GM12873 (cell line): ENCODE measurements at regions not wholly inside any gene's neighbourhood (a gene's known extent, or its start where the extent isn't known, plus 50 kb on each side); places are given as distances from the start of the nearest gene placed in this dataset.

Source experiments
- TF ChIP-seq, protein P1 (sequence below): IDR thresholded peaks from 2 replicates; pipeline ENCODE4 v1.5.1; 2012; ENCODE audit warnings: low read depth, mild to moderate bottlenecking, moderate library complexity, low read length, control low read depth; ENCODE audit not compliant: insufficient read depth; ENCODE audit errors: missing control alignments

DNA sequence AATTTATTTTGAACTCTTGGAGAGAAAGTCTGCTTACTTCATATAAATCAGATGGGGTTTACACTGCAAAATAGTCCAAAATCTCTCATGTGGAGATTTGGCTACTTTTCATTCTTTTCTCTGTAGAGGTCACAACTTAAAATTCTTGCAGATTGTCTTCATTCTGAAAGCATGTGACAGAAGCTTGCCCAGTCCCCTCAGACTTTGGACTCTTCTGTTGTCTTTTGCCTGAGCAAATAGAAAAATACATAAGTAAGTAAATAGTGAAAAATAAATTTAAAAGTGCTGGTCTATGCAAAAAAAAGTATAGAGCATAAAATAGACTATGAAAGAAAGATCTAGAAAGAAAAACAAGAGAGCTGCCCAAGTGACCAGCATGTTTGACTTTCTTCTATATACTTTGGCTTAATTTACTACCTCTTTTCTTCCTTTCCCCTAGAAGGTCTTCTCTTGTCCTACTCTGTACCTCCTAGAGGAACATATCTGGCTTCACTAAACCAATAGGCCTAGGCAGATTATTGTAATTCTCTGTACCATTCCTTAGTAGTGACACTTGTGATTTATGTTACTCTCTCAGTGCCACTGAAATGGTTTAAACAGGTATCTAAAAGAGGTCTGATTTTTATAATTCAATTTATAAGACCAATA is 260.9 kb downstream of the TENT5A start:
- TF ChIP-seq, protein P1, sequence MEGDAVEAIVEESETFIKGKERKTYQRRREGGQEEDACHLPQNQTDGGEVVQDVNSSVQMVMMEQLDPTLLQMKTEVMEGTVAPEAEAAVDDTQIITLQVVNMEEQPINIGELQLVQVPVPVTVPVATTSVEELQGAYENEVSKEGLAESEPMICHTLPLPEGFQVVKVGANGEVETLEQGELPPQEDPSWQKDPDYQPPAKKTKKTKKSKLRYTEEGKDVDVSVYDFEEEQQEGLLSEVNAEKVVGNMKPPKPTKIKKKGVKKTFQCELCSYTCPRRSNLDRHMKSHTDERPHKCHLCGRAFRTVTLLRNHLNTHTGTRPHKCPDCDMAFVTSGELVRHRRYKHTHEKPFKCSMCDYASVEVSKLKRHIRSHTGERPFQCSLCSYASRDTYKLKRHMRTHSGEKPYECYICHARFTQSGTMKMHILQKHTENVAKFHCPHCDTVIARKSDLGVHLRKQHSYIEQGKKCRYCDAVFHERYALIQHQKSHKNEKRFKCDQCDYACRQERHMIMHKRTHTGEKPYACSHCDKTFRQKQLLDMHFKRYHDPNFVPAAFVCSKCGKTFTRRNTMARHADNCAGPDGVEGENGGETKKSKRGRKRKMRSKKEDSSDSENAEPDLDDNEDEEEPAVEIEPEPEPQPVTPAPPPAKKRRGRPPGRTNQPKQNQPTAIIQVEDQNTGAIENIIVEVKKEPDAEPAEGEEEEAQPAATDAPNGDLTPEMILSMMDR: no peak

DNA sequence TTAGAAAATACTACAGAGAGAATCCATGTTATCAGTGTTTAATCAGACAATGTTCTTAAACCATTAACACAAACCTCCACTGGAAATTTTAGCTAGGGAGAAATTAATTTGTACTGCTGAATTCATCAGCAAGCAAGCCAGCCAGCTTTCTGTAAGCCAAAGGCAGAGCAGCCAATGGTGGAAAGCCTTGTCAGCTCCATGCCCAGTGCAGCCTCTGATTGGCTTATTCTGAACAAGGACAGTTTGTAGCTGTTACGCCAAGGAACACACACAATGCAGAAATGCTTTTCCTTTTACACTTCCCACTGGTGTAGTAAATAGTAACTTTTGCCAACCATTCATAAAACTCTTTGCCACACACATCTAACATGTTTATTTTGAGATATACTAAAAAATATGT is 265.0 kb downstream of the TENT5A start:
- TF ChIP-seq, protein P1: no peak

DNA sequence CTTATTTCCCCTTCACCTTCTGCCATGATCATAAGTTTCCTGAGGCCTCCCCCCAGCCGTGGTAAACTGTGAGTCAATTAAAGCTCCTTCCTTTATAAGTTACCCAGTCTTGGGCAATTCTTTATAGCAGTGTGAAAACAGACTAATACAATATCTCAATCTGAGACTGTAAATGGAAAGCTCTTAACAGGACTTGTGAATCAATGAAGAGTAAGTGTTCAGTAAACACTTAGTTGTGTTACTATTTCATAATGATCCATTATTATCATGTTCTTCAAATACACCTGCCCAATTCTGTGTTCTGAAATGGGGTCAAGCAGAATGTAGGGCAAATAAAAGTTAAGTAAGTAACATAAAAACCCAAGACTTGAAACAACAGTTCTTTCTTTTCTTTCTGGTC is 266.2 kb downstream of the TENT5A start:
- TF ChIP-seq, protein P1: no peak

DNA sequence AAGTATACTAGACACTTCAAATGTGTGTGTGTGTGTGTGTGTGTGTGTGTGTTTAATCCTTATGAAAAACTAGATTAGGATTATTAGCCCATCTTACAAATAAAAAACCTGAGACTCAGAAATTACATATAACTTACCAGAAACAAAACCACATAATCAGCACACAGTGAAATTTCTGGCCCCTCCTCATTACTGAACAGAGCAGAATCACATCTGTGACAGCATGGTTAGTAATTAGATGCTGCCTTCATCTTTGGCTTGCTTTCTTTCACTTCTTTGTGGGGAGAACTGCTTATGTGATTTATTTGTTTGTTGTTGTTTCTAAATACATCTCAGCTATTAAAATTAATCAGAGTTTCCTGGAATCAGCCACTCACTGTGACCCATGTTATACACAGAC is 267.1 kb downstream of the TENT5A start:
- TF ChIP-seq, protein P1: no peak

DNA sequence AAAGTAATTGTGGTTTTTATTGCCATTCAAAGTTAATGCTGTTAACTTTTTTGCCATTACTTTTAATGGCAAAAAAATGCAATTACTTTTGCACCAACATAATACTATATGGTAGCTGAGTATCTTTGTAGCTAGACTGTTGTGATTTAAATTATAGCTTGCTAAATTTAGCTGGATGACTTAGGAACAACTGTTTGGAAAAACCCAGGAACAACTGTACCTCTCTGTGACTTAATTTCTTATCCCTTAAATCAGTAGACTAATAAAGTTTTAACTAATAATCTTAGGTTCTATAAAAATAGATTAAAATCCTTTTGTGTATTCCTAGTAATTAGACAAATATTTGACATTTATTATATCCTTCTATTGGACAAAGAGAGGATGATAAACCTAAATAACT is 268.2 kb downstream of the TENT5A start:
- TF ChIP-seq, protein P1: no peak

DNA sequence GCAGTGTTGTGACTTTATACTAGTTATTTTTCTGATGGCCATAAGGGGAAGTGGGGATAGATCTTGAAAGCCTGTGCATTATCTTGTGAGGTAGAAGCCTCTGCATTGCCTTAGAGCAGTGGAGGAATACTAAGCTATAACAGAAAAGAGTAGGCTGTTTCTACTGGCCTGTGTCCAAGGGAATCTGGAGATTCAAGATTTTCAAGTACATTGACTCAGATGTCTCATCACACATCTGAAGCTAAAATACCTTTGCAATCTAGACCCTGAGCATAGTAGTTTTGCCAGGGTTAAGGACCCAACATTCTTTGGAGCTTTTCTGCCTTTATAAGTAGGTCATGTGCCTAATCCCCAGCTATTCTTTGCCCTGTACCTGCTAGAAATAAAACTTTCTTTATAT is 272.3 kb downstream of the TENT5A start:
- TF ChIP-seq, protein P1: no peak

- TF ChIP-seq, protein P1: no peak
Measured at GRCh38 chr6:81476881-81477280, 275.6 kb downstream of the TENT5A start.
